Parathyroid adenoma (tissue), 2 donors: ENCODE measurements at regions not wholly inside any gene's neighbourhood (a gene's known extent, or its start where the extent isn't known, plus 50 kb on each side); places are given as distances from the start of the nearest gene placed in this dataset.
"Not testable (repeated sequence)": the region's sequence is repeated elsewhere in the genome, so short reads cannot be mapped to it uniquely, and the experiment has no call there.

Experiments
- H2AFZ ChIP-seq: fragments of 300-600 bp; sonication (generic); one replicate; pipeline ENCODE4 v1.7.0; 2017; ENCODE audit warnings: antibody characterized with exemption, mild to moderate bottlenecking
- H3K27ac ChIP-seq: fragments of 300-600 bp; sonication (generic); one replicate; pipeline ENCODE4 v1.7.0; 2017
- H3K27me3 ChIP-seq: fragments of 300-600 bp; sonication (generic); one replicate; pipeline ENCODE4 v1.7.0; 2017; ENCODE audit warnings: low read length; ENCODE audit not compliant: control insufficient read depth, insufficient read depth
- H3K36me3 ChIP-seq: fragments of 300-600 bp; sonication (generic); one replicate; pipeline ENCODE4 v1.7.0; 2017; ENCODE audit warnings: low read length; ENCODE audit not compliant: control insufficient read depth, insufficient read depth
- H3K4me1 ChIP-seq: fragments of 300-600 bp; sonication (generic); one replicate; pipeline ENCODE4 v1.7.0; 2017; ENCODE audit warnings: control low read depth
- H3K4me2 ChIP-seq: fragments of 300-600 bp; sonication (generic); one replicate; pipeline ENCODE4 v1.7.0; 2017; ENCODE audit warnings: low read length
- H3K4me3 ChIP-seq: fragments of 300-600 bp; sonication (generic); one replicate; pipeline ENCODE4 v1.7.0; 2017; ENCODE audit warnings: low read depth, low read length
- H3K79me2 ChIP-seq: fragments of 300-600 bp; sonication (generic); one replicate; pipeline ENCODE4 v1.7.0; 2017; ENCODE audit warnings: control low read depth
- H3K9ac ChIP-seq: fragments of 300-600 bp; sonication (generic); one replicate; pipeline ENCODE4 v1.7.0; 2017; ENCODE audit warnings: mild to moderate bottlenecking
- H3K9me3 ChIP-seq: fragments of 300-600 bp; sonication (generic); one replicate; pipeline ENCODE4 v1.7.0; 2017; ENCODE audit warnings: low read length; ENCODE audit not compliant: control insufficient read depth
- TF ChIP-seq, protein P1 (sequence below): fragments of 300-600 bp; sonication (generic); IDR thresholded peaks from one replicate; pipeline ENCODE4 v1.7.0; 2017; ENCODE audit warnings: antibody characterized with exemption, mild to moderate bottlenecking
- donor health status: primary hyperparathyroidism.

DNA sequence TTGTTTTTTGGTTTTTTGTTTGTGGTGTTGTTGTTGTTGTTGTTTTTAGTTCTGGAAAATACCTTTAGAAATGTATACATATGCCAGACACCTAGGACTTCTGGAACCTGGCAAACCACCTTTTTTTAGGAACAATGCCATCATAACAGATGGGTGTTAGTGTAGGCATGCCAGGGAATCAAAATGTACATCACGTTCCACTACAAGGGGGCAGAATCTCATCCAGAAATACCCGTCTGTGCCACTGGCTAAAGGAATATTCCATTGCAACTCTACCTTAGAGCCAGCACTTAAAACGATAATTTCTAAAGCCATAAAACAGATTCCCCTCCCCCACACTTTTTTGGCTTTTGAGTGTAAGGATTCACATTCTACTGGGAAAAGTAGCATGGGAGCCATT is 239.8 kb downstream of the ETV1 start:
- TF ChIP-seq, protein P1, sequence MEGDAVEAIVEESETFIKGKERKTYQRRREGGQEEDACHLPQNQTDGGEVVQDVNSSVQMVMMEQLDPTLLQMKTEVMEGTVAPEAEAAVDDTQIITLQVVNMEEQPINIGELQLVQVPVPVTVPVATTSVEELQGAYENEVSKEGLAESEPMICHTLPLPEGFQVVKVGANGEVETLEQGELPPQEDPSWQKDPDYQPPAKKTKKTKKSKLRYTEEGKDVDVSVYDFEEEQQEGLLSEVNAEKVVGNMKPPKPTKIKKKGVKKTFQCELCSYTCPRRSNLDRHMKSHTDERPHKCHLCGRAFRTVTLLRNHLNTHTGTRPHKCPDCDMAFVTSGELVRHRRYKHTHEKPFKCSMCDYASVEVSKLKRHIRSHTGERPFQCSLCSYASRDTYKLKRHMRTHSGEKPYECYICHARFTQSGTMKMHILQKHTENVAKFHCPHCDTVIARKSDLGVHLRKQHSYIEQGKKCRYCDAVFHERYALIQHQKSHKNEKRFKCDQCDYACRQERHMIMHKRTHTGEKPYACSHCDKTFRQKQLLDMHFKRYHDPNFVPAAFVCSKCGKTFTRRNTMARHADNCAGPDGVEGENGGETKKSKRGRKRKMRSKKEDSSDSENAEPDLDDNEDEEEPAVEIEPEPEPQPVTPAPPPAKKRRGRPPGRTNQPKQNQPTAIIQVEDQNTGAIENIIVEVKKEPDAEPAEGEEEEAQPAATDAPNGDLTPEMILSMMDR: no peak
- H3K27ac ChIP-seq: no peak overlapping the region
- no peaks in the 10 kb centered on the region for H3K9me3 ChIP-seq
- no peaks in the 10 kb centered on the region for H3K27me3 ChIP-seq
- no peak overlapping the region for H3K9ac ChIP-seq
- no peak overlapping the region for H3K4me2 ChIP-seq
- H3K36me3 ChIP-seq: no peaks in the 10 kb centered on the region
- no peak overlapping the region for H2AFZ ChIP-seq
- H3K4me1 ChIP-seq: no peaks in the 10 kb centered on the region
- no peaks in the 10 kb centered on the region for H3K79me2 ChIP-seq
- no peak overlapping the region for H3K4me3 ChIP-seq

- TF ChIP-seq, protein P1: no peak
- H3K4me2 ChIP-seq: no peak overlapping the region
- H3K79me2 ChIP-seq: no peaks in the 10 kb centered on the region
- H3K9ac ChIP-seq: no peak overlapping the region
- no peaks in the 10 kb centered on the region for H3K27me3 ChIP-seq
- H2AFZ ChIP-seq: no peak overlapping the region
- no peak overlapping the region for H3K4me3 ChIP-seq
- no peaks in the 10 kb centered on the region for H3K36me3 ChIP-seq
- H3K27ac ChIP-seq: no peak overlapping the region
- no peaks in the 10 kb centered on the region for H3K9me3 ChIP-seq
- H3K4me1 ChIP-seq: no peaks in the 10 kb centered on the region
Observed at GRCh38 chr7:13751766-13752165, 237.7 kb downstream of the ETV1 start.

- Histone ChIP-seq H3K9ac (no peak overlapping the region), H3K9me3 (no peaks in the 10 kb centered on the region)
- TF ChIP-seq, protein P1: no peak
Observed at GRCh38 chr7:13757841-13758240, 231.6 kb downstream of the ETV1 start.

GRCh38 chr7:13765853-13766252 is 223.6 kb downstream of the ETV1 start:
- H2AFZ ChIP-seq: not testable (repeated sequence)

More at GRCh38 chr7:13757841-13758240, 231.6 kb downstream of the ETV1 start:
- H3K79me2 ChIP-seq: no peaks in the 10 kb centered on the region
- H2AFZ ChIP-seq: no peak overlapping the region
- no peak overlapping the region for H3K27ac ChIP-seq
- H3K4me1 ChIP-seq: no peaks in the 10 kb centered on the region
- H3K4me3 ChIP-seq: no peak overlapping the region
- no peak overlapping the region for H3K4me2 ChIP-seq
- no peaks in the 10 kb centered on the region for H3K27me3 ChIP-seq
- no peaks in the 10 kb centered on the region for H3K36me3 ChIP-seq

GRCh38 chr7:13770305-13770704 is 219.2 kb downstream of the ETV1 start:
- H3K4me1 ChIP-seq: no peaks in the 10 kb centered on the region

More at GRCh38 chr7:13765853-13766252, 223.6 kb downstream of the ETV1 start:
- H3K79me2 ChIP-seq, H3K9me3 ChIP-seq, H3K4me1 ChIP-seq, H3K4me2 ChIP-seq, H3K9ac ChIP-seq, H3K4me3 ChIP-seq, H3K27ac ChIP-seq, H3K36me3 ChIP-seq, H3K27me3 ChIP-seq: not testable (repeated sequence)

More at GRCh38 chr7:13770305-13770704, 219.2 kb downstream of the ETV1 start:
- H3K4me2 ChIP-seq: no peak overlapping the region
- no peaks in the 10 kb centered on the region for H3K9me3 ChIP-seq
- TF ChIP-seq, protein P1: no peak
- H2AFZ ChIP-seq: no peak overlapping the region
- no peaks in the 10 kb centered on the region for H3K36me3 ChIP-seq
- H3K4me3 ChIP-seq: no peak overlapping the region
- no peak overlapping the region for H3K9ac ChIP-seq
- H3K79me2 ChIP-seq: no peaks in the 10 kb centered on the region
- no peaks in the 10 kb centered on the region for H3K27me3 ChIP-seq
- H3K27ac ChIP-seq: no peak overlapping the region
